WTC11 (cell line): ENCODE measurements at regions not wholly inside any gene's neighbourhood (a gene's known extent, or its start where the extent isn't known, plus 50 kb on each side); places are given as distances from the start of the nearest gene placed in this dataset.

Experiments
- ARID4B ChIP-seq: sonication (generic); formaldehyde crosslinking; IDR thresholded peaks from 2 replicates; pipeline ENCODE4 v1.8.0; 2023; ENCODE audit warnings: missing genetic modification reagents, mild to moderate bottlenecking, borderline replicate concordance
- ATF1 ChIP-seq: sonication (generic); formaldehyde crosslinking; IDR thresholded peaks from 2 replicates; pipeline ENCODE4 v1.8.1; 2023; ENCODE audit warnings: mild to moderate bottlenecking, moderate library complexity, missing genetic modification reagents
- CDX4 ChIP-seq: fragments of 250-450 bp; sonication (Bioruptor Pico); IDR thresholded peaks from 2 replicates; pipeline ENCODE4 v1.9.0; 2021; ENCODE audit warnings: moderate library complexity, mild to moderate bottlenecking, inconsistent platforms, borderline replicate concordance
- CREM ChIP-seq: sonication (generic); formaldehyde crosslinking; IDR thresholded peaks from 2 replicates; pipeline ENCODE4 v1.8.1; 2022; ENCODE audit warnings: mild to moderate bottlenecking, missing genetic modification reagents, moderate library complexity
- ELF4 ChIP-seq: sonication (generic); formaldehyde crosslinking; IDR thresholded peaks from 2 replicates; pipeline ENCODE4 v1.8.1; 2022; ENCODE audit warnings: low read depth, mild to moderate bottlenecking, moderate library complexity, missing genetic modification reagents
- JUN ChIP-seq: sonication (generic); formaldehyde crosslinking; IDR thresholded peaks from 2 replicates; pipeline ENCODE4 v1.8.0; 2023; ENCODE audit warnings: mild to moderate bottlenecking, missing genetic modification reagents
- NFYB ChIP-seq: sonication (generic); formaldehyde crosslinking; conservative IDR thresholded peaks from 2 replicates; pipeline ENCODE4 v1.8.0; 2022; ENCODE audit warnings: low read depth, missing genetic modification reagents
- NR2C2 ChIP-seq: sonication (generic); formaldehyde crosslinking; IDR thresholded peaks from 2 replicates; pipeline ENCODE4 v1.8.0; 2022; ENCODE audit warnings: mild to moderate bottlenecking, missing genetic modification reagents
- ZNF232 ChIP-seq: sonication (generic); formaldehyde crosslinking; IDR thresholded peaks from 2 replicates; pipeline ENCODE4 v1.8.0; 2022; ENCODE audit warnings: mild to moderate bottlenecking, missing genetic modification reagents
- ZNF263 ChIP-seq: sonication (generic); formaldehyde crosslinking; IDR thresholded peaks from 2 replicates; pipeline ENCODE4 v1.8.1; 2022; ENCODE audit warnings: low read depth, mild to moderate bottlenecking, moderate library complexity, missing genetic modification reagents
- ZNF425 ChIP-seq: fragments of 250-450 bp; sonication (Bioruptor Pico); conservative IDR thresholded peaks from 2 replicates; pipeline ENCODE4 v1.9.0; 2021; ENCODE audit warnings: mild to moderate bottlenecking
- ZNF512 ChIP-seq: sonication (generic); formaldehyde crosslinking; IDR thresholded peaks from 2 replicates; pipeline ENCODE4 v1.8.1; 2022; ENCODE audit warnings: missing genetic modification reagents, borderline replicate concordance
- TF ChIP-seq, protein P1 (sequence below): fragments of 250-450 bp; sonication (Bioruptor Pico); IDR thresholded peaks from 2 replicates; pipeline ENCODE4 v1.9.0; 2021; ENCODE audit warnings: mild to moderate bottlenecking, borderline replicate concordance
- TF ChIP-seq, protein P2 (sequence below): sonication (generic); formaldehyde crosslinking; conservative IDR thresholded peaks from 2 replicates; pipeline ENCODE4 v1.8.1; 2023; ENCODE audit warnings: mild to moderate bottlenecking, low read depth, missing genetic modification reagents, moderate library complexity
- TF ChIP-seq, protein P3 (sequence below): sonication (generic); formaldehyde crosslinking; IDR thresholded peaks from 2 replicates; pipeline ENCODE4 v1.8.0; 2022; ENCODE audit warnings: missing genetic modification reagents

GRCh38 chr20:56927127-56927526, 298.0 kb downstream of the TFAP2C start (continued):
- TF ChIP-seq, protein P1, sequence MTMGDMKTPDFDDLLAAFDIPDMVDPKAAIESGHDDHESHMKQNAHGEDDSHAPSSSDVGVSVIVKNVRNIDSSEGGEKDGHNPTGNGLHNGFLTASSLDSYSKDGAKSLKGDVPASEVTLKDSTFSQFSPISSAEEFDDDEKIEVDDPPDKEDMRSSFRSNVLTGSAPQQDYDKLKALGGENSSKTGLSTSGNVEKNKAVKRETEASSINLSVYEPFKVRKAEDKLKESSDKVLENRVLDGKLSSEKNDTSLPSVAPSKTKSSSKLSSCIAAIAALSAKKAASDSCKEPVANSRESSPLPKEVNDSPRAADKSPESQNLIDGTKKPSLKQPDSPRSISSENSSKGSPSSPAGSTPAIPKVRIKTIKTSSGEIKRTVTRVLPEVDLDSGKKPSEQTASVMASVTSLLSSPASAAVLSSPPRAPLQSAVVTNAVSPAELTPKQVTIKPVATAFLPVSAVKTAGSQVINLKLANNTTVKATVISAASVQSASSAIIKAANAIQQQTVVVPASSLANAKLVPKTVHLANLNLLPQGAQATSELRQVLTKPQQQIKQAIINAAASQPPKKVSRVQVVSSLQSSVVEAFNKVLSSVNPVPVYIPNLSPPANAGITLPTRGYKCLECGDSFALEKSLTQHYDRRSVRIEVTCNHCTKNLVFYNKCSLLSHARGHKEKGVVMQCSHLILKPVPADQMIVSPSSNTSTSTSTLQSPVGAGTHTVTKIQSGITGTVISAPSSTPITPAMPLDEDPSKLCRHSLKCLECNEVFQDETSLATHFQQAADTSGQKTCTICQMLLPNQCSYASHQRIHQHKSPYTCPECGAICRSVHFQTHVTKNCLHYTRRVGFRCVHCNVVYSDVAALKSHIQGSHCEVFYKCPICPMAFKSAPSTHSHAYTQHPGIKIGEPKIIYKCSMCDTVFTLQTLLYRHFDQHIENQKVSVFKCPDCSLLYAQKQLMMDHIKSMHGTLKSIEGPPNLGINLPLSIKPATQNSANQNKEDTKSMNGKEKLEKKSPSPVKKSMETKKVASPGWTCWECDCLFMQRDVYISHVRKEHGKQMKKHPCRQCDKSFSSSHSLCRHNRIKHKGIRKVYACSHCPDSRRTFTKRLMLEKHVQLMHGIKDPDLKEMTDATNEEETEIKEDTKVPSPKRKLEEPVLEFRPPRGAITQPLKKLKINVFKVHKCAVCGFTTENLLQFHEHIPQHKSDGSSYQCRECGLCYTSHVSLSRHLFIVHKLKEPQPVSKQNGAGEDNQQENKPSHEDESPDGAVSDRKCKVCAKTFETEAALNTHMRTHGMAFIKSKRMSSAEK (CRISPR knock-in tag) = no peak
- TF ChIP-seq CREM (no peak), ZNF232 (no peak), ZNF425 (CRISPR knock-in tag) (no peak), ZNF263 (no peak), ATF1 (CRISPR knock-in tag) (no peak), CDX4 (CRISPR knock-in tag) (no peak), ZNF512 (CRISPR knock-in tag) (no peak), NFYB (CRISPR knock-in tag) (no peak), ARID4B (CRISPR knock-in tag) (no peak), NR2C2 (CRISPR knock-in tag) (no peak), ELF4 (CRISPR knock-in tag) (no peak), JUN (CRISPR knock-in tag) (no peak)
- TF ChIP-seq, protein P2, sequence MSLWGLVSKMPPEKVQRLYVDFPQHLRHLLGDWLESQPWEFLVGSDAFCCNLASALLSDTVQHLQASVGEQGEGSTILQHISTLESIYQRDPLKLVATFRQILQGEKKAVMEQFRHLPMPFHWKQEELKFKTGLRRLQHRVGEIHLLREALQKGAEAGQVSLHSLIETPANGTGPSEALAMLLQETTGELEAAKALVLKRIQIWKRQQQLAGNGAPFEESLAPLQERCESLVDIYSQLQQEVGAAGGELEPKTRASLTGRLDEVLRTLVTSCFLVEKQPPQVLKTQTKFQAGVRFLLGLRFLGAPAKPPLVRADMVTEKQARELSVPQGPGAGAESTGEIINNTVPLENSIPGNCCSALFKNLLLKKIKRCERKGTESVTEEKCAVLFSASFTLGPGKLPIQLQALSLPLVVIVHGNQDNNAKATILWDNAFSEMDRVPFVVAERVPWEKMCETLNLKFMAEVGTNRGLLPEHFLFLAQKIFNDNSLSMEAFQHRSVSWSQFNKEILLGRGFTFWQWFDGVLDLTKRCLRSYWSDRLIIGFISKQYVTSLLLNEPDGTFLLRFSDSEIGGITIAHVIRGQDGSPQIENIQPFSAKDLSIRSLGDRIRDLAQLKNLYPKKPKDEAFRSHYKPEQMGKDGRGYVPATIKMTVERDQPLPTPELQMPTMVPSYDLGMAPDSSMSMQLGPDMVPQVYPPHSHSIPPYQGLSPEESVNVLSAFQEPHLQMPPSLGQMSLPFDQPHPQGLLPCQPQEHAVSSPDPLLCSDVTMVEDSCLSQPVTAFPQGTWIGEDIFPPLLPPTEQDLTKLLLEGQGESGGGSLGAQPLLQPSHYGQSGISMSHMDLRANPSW = no peak
- TF ChIP-seq, protein P3, sequence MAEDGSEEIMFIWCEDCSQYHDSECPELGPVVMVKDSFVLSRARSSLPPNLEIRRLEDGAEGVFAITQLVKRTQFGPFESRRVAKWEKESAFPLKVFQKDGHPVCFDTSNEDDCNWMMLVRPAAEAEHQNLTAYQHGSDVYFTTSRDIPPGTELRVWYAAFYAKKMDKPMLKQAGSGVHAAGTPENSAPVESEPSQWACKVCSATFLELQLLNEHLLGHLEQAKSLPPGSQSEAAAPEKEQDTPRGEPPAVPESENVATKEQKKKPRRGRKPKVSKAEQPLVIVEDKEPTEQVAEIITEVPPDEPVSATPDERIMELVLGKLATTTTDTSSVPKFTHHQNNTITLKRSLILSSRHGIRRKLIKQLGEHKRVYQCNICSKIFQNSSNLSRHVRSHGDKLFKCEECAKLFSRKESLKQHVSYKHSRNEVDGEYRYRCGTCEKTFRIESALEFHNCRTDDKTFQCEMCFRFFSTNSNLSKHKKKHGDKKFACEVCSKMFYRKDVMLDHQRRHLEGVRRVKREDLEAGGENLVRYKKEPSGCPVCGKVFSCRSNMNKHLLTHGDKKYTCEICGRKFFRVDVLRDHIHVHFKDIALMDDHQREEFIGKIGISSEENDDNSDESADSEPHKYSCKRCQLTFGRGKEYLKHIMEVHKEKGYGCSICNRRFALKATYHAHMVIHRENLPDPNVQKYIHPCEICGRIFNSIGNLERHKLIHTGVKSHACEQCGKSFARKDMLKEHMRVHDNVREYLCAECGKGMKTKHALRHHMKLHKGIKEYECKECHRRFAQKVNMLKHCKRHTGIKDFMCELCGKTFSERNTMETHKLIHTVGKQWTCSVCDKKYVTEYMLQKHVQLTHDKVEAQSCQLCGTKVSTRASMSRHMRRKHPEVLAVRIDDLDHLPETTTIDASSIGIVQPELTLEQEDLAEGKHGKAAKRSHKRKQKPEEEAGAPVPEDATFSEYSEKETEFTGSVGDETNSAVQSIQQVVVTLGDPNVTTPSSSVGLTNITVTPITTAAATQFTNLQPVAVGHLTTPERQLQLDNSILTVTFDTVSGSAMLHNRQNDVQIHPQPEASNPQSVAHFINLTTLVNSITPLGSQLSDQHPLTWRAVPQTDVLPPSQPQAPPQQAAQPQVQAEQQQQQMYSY = no peak
